Hepatocyte (in vitro differentiated cells): ENCODE measurements at regions not wholly inside any gene's neighbourhood (a gene's known extent, or its start where the extent isn't known, plus 50 kb on each side); places are given as distances from the start of the nearest gene placed in this dataset.
"Not testable (repeated sequence)": the region's sequence is repeated elsewhere in the genome, so short reads cannot be mapped to it uniquely, and the experiment has no call there.

Experiments used
- DNase-seq: peaks from one replicate; pipeline ENCODE4 v3.0.0-alpha.2; 2016; ENCODE audit warnings: low spot score
- H2AFZ ChIP-seq: fragments of 200-600 bp; sonication (generic); 2 replicates; pipeline ENCODE4 v1.6.0; 2016; ENCODE audit warnings: antibody characterized with exemption, mild to moderate bottlenecking
- H3K27ac ChIP-seq: fragments of 200-600 bp; sonication (generic); 2 replicates; pipeline ENCODE4 v1.5.1; 2016; ENCODE audit warnings: mild to moderate bottlenecking
- H3K27me3 ChIP-seq: fragments of 200-600 bp; sonication (generic); 2 replicates; pipeline ENCODE4 v1.6.1; 2016
- H3K36me3 ChIP-seq: fragments of 200-600 bp; sonication (generic); replicated peaks from 2 replicates; pipeline ENCODE4 v1.5.1; 2016; ENCODE audit warnings: low read depth; ENCODE audit not compliant: insufficient read depth
- H3K4me1 ChIP-seq: fragments of 200-600 bp; sonication (generic); 2 replicates; pipeline ENCODE4 v1.5.1; 2016; ENCODE audit warnings: mild to moderate bottlenecking, moderate library complexity; ENCODE audit not compliant: insufficient read depth
- H3K4me2 ChIP-seq: fragments of 200-600 bp; sonication (generic); 2 replicates; pipeline ENCODE4 v1.6.0; 2016
- H3K4me3 ChIP-seq: fragments of 200-600 bp; sonication (generic); 2 replicates; pipeline ENCODE4 v1.5.1; 2016; ENCODE audit warnings: mild to moderate bottlenecking
- H3K79me2 ChIP-seq: fragments of 200-600 bp; sonication (generic); 2 replicates; pipeline ENCODE4 v1.6.0; 2017; ENCODE audit warnings: mild to moderate bottlenecking
- H3K9me2 ChIP-seq: fragments of 200-600 bp; sonication (generic); replicated peaks from 2 replicates; pipeline ENCODE4 v1.6.0; 2017; ENCODE audit warnings: mild to moderate bottlenecking; ENCODE audit not compliant: insufficient read depth
- H3K9me3 ChIP-seq: fragments of 200-600 bp; sonication (generic); 2 replicates; pipeline ENCODE4 v1.5.1; 2016; ENCODE audit warnings: low read depth, mild to moderate bottlenecking
- H4K20me1 ChIP-seq: fragments of 200-600 bp; sonication (generic); 2 replicates; pipeline ENCODE4 v1.6.0; 2016; ENCODE audit warnings: mild to moderate bottlenecking; ENCODE audit not compliant: insufficient read depth, poor library complexity, severe bottlenecking
- EZH2 ChIP-seq: fragments of 200-600 bp; sonication (generic); IDR thresholded peaks from 2 replicates; pipeline ENCODE4 v1.6.1; 2016; ENCODE audit warnings: antibody characterized with exemption, mild to moderate bottlenecking, borderline replicate concordance
- EZH2phosphoT487 ChIP-seq: fragments of 200-600 bp; sonication (generic); IDR thresholded peaks from one replicate; pipeline ENCODE4 v1.6.1; 2018; ENCODE audit warnings: antibody characterized with exemption, mild to moderate bottlenecking, low read depth, moderate library complexity; ENCODE audit not compliant: unreplicated experiment, severe bottlenecking
- WGBS: methylation state at CpG from one replicate; pipeline ENCODE4 v1.1.6; 2016; ENCODE audit warnings: low lambda C conversion rate; ENCODE audit errors: missing lambda C conversion rate; 5-methylcytosine and 5-hydroxymethylcytosine counted together
- TF ChIP-seq, protein P1 (sequence below): fragments of 200-600 bp; sonication (generic); IDR thresholded peaks from 2 replicates; pipeline ENCODE4 v1.5.1; 2016; ENCODE audit warnings: antibody characterized with exemption, mild to moderate bottlenecking; ENCODE audit not compliant: poor library complexity

DNA sequence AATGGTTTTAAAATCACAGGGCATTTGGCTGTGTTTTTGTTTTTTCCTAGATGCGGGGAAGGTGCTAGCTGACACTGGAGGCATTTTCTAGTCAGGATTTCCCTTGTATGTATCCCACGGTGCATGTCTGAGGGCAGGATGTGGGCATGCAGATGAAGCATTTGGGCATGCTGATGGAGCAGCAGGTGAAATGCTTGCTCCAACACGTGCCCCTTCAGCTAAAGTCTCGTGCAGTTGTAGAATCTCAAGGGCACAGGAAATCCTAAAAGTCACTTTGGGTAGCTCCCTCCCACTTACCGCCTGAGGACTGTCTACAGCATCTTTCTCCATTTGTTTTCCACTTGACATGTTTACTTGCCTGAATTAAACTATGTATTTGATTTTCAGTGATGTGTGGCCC, 429.4 kb upstream of the B3GAT1 start:
- no peak for DNase-seq
- no peak overlapping the region for H3K27ac ChIP-seq
- no peaks in the 10 kb centered on the region for H3K9me3 ChIP-seq
- no peak overlapping the region for H3K4me3 ChIP-seq
- no peak overlapping the region for H2AFZ ChIP-seq
- H3K36me3 ChIP-seq = no peaks in the 10 kb centered on the region
- H3K4me1 ChIP-seq = no peaks in the 10 kb centered on the region
- no peak overlapping the region for H3K4me2 ChIP-seq
- H3K9me2 ChIP-seq = no peaks in the 10 kb centered on the region
- no peaks in the 10 kb centered on the region for H4K20me1 ChIP-seq
- TF ChIP-seq EZH2phosphoT487 = no peak
- no peak for TF ChIP-seq EZH2
- TF ChIP-seq, protein P1, sequence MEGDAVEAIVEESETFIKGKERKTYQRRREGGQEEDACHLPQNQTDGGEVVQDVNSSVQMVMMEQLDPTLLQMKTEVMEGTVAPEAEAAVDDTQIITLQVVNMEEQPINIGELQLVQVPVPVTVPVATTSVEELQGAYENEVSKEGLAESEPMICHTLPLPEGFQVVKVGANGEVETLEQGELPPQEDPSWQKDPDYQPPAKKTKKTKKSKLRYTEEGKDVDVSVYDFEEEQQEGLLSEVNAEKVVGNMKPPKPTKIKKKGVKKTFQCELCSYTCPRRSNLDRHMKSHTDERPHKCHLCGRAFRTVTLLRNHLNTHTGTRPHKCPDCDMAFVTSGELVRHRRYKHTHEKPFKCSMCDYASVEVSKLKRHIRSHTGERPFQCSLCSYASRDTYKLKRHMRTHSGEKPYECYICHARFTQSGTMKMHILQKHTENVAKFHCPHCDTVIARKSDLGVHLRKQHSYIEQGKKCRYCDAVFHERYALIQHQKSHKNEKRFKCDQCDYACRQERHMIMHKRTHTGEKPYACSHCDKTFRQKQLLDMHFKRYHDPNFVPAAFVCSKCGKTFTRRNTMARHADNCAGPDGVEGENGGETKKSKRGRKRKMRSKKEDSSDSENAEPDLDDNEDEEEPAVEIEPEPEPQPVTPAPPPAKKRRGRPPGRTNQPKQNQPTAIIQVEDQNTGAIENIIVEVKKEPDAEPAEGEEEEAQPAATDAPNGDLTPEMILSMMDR = no peak
- peaks cover 25% of the 10 kb centered on the region for H3K27me3 ChIP-seq
- H3K79me2 ChIP-seq = no peaks in the 10 kb centered on the region
- 82% methylated on average over 5 of the region's 5 CpGs for WGBS

DNA sequence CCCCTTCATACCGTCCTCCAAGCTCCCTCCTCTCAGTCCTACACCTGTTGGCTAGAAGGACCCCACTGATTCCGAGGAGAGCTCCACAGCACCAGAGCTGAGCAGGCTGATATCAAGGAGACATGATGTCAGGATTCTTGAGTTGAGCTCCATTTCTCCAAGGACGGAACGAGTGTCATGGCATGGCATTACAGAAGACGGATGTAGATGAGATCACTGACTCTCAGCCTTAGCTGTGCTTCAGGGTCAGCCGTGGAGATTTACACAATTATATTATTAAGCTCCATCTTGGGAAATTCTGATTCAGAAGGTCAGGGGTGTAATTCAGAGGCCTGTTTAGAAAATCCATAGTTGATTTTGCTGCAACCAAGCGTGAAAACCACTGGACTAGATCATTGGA, 428.9 kb upstream of the B3GAT1 start:
- Histone ChIP-seq H3K9me2 (no peaks in the 10 kb centered on the region), H2AFZ (no peak overlapping the region), H3K79me2 (no peaks in the 10 kb centered on the region), H3K4me2 (no peak overlapping the region), H3K4me3 (no peak overlapping the region), H3K4me1 (no peaks in the 10 kb centered on the region), H3K9me3 (no peaks in the 10 kb centered on the region), H4K20me1 (no peaks in the 10 kb centered on the region), H3K27ac (no peak overlapping the region), H3K27me3 (peaks cover 25% of the 10 kb centered on the region), H3K36me3 (no peaks in the 10 kb centered on the region)
- WGBS = 90% methylated on average over 7 of the region's 7 CpGs
- no peak for TF ChIP-seq EZH2
- TF ChIP-seq, protein P1 = no peak
- TF ChIP-seq EZH2phosphoT487 = no peak
- no peak for DNase-seq

DNA sequence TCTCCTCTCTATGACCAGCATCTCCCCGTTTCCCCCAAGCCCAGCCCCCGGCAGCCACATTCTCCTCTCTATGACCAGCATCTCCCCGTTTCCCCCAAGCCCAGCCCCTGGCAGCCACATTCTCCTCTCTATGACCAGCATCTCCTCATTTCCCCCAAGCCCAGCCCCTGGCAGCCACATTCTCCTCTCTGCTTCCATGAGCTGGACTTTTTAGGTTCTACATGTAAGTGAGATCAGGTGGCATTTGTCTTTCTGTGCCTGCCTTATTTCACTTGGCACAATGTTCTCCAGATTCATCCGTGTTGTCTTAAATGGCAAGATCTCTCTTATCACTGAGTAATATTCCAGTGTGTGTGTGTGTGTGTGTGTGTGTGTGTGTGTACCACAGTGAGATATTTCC, 428.1 kb upstream of the B3GAT1 start:
- H4K20me1 ChIP-seq, H3K4me1 ChIP-seq, H2AFZ ChIP-seq, H3K9me3 ChIP-seq, DNase-seq, H3K36me3 ChIP-seq, H3K4me2 ChIP-seq, H3K79me2 ChIP-seq, H3K4me3 ChIP-seq, H3K9me2 ChIP-seq, H3K27ac ChIP-seq: not testable (repeated sequence)
- peaks cover 25% of the 10 kb centered on the region for H3K27me3 ChIP-seq
- WGBS = 50% methylated on average over 4 of the region's 4 CpGs

DNA sequence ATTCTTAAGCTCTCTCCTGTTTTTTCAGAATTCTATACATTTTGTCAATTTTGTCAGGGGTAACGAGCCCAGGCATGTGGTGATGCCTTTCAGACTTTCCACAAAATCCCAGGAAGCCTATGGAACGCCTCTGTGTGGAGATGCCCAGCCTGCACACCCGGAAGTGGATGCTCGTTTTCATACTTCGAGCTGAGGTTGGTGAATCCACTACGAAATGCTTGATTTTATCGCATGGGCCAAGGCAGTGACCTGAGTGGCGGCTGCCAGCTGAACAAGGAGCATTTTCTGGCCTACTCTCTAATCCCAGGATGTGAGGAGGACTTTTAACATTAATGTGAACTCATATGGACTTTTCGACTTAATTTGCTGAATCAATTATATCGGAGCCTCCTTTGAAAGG, 426.7 kb upstream of the B3GAT1 start:
- H4K20me1 ChIP-seq = no peaks in the 10 kb centered on the region
- no peak overlapping the region for H3K4me3 ChIP-seq
- no peaks in the 10 kb centered on the region for H3K79me2 ChIP-seq
- no peaks in the 10 kb centered on the region for H3K36me3 ChIP-seq
- H3K9me3 ChIP-seq = peaks cover 2% of the 10 kb centered on the region
- no peaks in the 10 kb centered on the region for H3K4me1 ChIP-seq
- H3K4me2 ChIP-seq = no peak overlapping the region
- H3K9me2 ChIP-seq = no peaks in the 10 kb centered on the region
- no peak overlapping the region for H3K27ac ChIP-seq
- no peak overlapping the region for H2AFZ ChIP-seq
- TF ChIP-seq EZH2phosphoT487 (no peak), EZH2 (no peak)
- TF ChIP-seq, protein P1 = no peak
- peaks cover 25% of the 10 kb centered on the region for H3K27me3 ChIP-seq
- no peak for DNase-seq
- WGBS = 89% methylated on average over 10 of the region's 10 CpGs
